GM12878 (cell line): ENCODE measurements at regions not wholly inside any gene's neighbourhood (a gene's known extent, or its start where the extent isn't known, plus 50 kb on each side); places are given as distances from the start of the nearest gene placed in this dataset.

Source experiments
- ATAC-seq: fragments of 200-7000 bp; cut with Tn5 transposase; 3 replicates; pipeline ENCODE4 v1.9.1; 2020; ENCODE audit warnings: mild to moderate bottlenecking, moderate library complexity
- BruUV-seq: library from RNA; stranded (reverse); fragments of 400-500 nt; replicated peaks from 2 replicates; lab custom pipeline; 2021; lab: Mats Ljungman, UMichigan
- CTCF ChIA-PET: fragments of 300-600 bp; sonication (Branson Sonifier 250); formaldehyde crosslinking; extraction: SDS; loops from one replicate; lab custom pipeline; 2021; ENCODE audit warnings: inconsistent platforms; lab: Yijun Ruan, JAX
- POLR2A ChIA-PET: fragments of 350-600 bp; formaldehyde crosslinking; extraction: SDS; loops from one replicate; lab custom pipeline; 2021; ENCODE audit warnings: inconsistent platforms; lab: Charles Lee
- RAD21 ChIA-PET: fragments of 300-600 bp; sonication (Branson Sonifier 250); formaldehyde crosslinking; loops from one replicate; lab custom pipeline; 2023; ENCODE audit warnings: antibody characterized with exemption; ENCODE audit not compliant: unreplicated experiment; lab: Charles Lee
- SMC1A ChIA-PET: fragments of 300-600 bp; sonication (Branson Sonifier 250); formaldehyde crosslinking; loops from one replicate; lab custom pipeline; 2023; ENCODE audit not compliant: unreplicated experiment, uncharacterized antibody; lab: Charles Lee
- DNase-seq: peaks from one replicate; pipeline ENCODE4 v3.0.0-alpha.2; 2011; ENCODE audit warnings: low read depth, low spot score
- FAIRE-seq: peaks from 3 replicates; lab custom pipeline; 2011; peaks lifted over from hg19 to GRCh38; lab: Jason Lieb, UNC
- H2AFZ ChIP-seq: 2 replicates; pipeline ENCODE4 v1.6.0; 2011; ENCODE audit warnings: low read depth, low read length, control low read depth; ENCODE audit not compliant: control insufficient read depth
- H3K27ac ChIP-seq: 2 replicates; pipeline ENCODE4 v1.5.1; 2011; ENCODE audit warnings: control low read depth; ENCODE audit not compliant: control insufficient read depth, insufficient read depth
- H3K27me3 ChIP-seq, 2 experiments: replicated peaks in 1 of 2; 2 replicates each; pipeline versions ENCODE4 v1.6.0 to v1.6.1; 2011; ENCODE audit warnings: low read length in 1 of 2; ENCODE audit not compliant: control insufficient read depth in 2 of 2, insufficient read depth in 2 of 2
- H3K36me3 ChIP-seq, 2 experiments: 2 replicates each; pipeline ENCODE4 v1.5.1; 2011; ENCODE audit warnings: low read length in 1 of 2; ENCODE audit not compliant: control insufficient read depth in 2 of 2, insufficient read depth in 2 of 2
- H3K4me1 ChIP-seq: 2 replicates; pipeline ENCODE4 v1.6.1; 2011; ENCODE audit warnings: mild to moderate bottlenecking, low read length, moderate library complexity, mixed read lengths; ENCODE audit not compliant: control insufficient read depth, insufficient read depth
- H3K4me2 ChIP-seq: 2 replicates; pipeline ENCODE4 v1.6.0; 2011; ENCODE audit warnings: control low read depth; ENCODE audit not compliant: control insufficient read depth, insufficient read depth
- H3K4me3 ChIP-seq: fragments of 200-600 bp; sonication (generic); 2 replicates; pipeline ENCODE4 v1.5.1; 2016
- H3K79me2 ChIP-seq: 2 replicates; pipeline ENCODE4 v1.6.0; 2011; ENCODE audit warnings: low read length; ENCODE audit not compliant: control insufficient read depth, insufficient read depth
- H3K9ac ChIP-seq: 2 replicates; pipeline ENCODE4 v1.8.0; 2011; ENCODE audit warnings: low read length, control low read depth, mixed read lengths; ENCODE audit not compliant: control insufficient read depth, insufficient read depth
- H3K9me3 ChIP-seq: replicated peaks from 3 replicates; pipeline ENCODE4 v1.5.1; 2011; ENCODE audit warnings: mild to moderate bottlenecking, low read length; ENCODE audit not compliant: control insufficient read depth, insufficient read depth
- H4K20me1 ChIP-seq: 2 replicates; pipeline ENCODE4 v1.6.0; 2011; ENCODE audit not compliant: control insufficient read depth, insufficient read depth
- BCL11A ChIP-seq: IDR thresholded peaks from 2 replicates; pipeline ENCODE4 v1.6.1; 2011; ENCODE audit warnings: low read depth, low read length
- BMI1 ChIP-seq: fragments of 450-650 bp; IDR thresholded peaks from 2 replicates; pipeline ENCODE4 v1.6.1; 2016; ENCODE audit warnings: mild to moderate bottlenecking, moderate library complexity, borderline replicate concordance
- CBX5 ChIP-seq: sonication (generic); IDR thresholded peaks from 2 replicates; pipeline ENCODE4 v1.6.1; 2016; ENCODE audit warnings: low read depth, moderate library complexity, mild to moderate bottlenecking, inconsistent platforms
- EGR1 ChIP-seq, 2 experiments: IDR thresholded peaks; 1 replicate in 1 of 2; 2 replicates in 1 of 2; pipeline ENCODE4 v1.6.1; 2011 to 2012; ENCODE audit warnings: low read depth in 2 of 2, low read length in 2 of 2, borderline replicate concordance in 1 of 2, mild to moderate bottlenecking in 1 of 2, moderate library complexity in 1 of 2
- GABPA ChIP-seq: IDR thresholded peaks from 2 replicates; pipeline ENCODE4 v1.6.1; 2014; ENCODE audit warnings: antibody characterized with exemption, low read depth, mild to moderate bottlenecking, inconsistent platforms
- HDAC6 ChIP-seq: fragments of 200-600 bp; sonication (generic); IDR thresholded peaks from one replicate; pipeline ENCODE4 v1.8.0; 2017; ENCODE audit warnings: antibody characterized with exemption; ENCODE audit not compliant: unreplicated experiment
- IKZF1 ChIP-seq: fragments of 450-650 bp; conservative IDR thresholded peaks from 2 replicates; pipeline ENCODE4 v1.6.1; 2017; ENCODE audit warnings: antibody characterized with exemption, mild to moderate bottlenecking
- IRF4 ChIP-seq: IDR thresholded peaks from 2 replicates; pipeline ENCODE4 v1.6.1; 2011; ENCODE audit warnings: low read depth, low read length
- KAT2A ChIP-seq: conservative IDR thresholded peaks from 2 replicates; pipeline ENCODE4 v1.6.1; 2011; ENCODE audit warnings: low read depth, low read length; ENCODE audit not compliant: control insufficient read depth
- LARP7 ChIP-seq: fragments of 450-650 bp; IDR thresholded peaks from 2 replicates; pipeline ENCODE4 v1.6.1; 2017; ENCODE audit warnings: mild to moderate bottlenecking
- MTA3 ChIP-seq: IDR thresholded peaks from 2 replicates; pipeline ENCODE4 v1.6.1; 2012; ENCODE audit warnings: low read length, inconsistent platforms, borderline replicate concordance
- NFIC ChIP-seq: IDR thresholded peaks from 2 replicates; pipeline ENCODE4 v1.6.1; 2012; ENCODE audit warnings: low read depth, mild to moderate bottlenecking, inconsistent platforms, low read length, moderate library complexity
- POU2F2 ChIP-seq: IDR thresholded peaks from 3 replicates; pipeline ENCODE4 v1.6.1; 2011; ENCODE audit warnings: low read depth, mild to moderate bottlenecking, low read length, borderline replicate concordance
- RBBP5 ChIP-seq: fragments of 200-600 bp; sonication (generic); conservative IDR thresholded peaks from 2 replicates; pipeline ENCODE4 v1.6.1; 2016
- RUNX3 ChIP-seq: IDR thresholded peaks from 2 replicates; pipeline ENCODE4 v1.6.1; 2012; ENCODE audit warnings: low read length, inconsistent platforms
- SMAD5 ChIP-seq: IDR thresholded peaks from 2 replicates; pipeline ENCODE4 v1.6.1; 2016; ENCODE audit warnings: antibody characterized with exemption, low read depth
- SMARCA5 ChIP-seq: fragments of 450-650 bp; IDR thresholded peaks from 2 replicates; pipeline ENCODE4 v1.6.1; 2017; ENCODE audit warnings: mild to moderate bottlenecking
- TARDBP ChIP-seq: IDR thresholded peaks from 2 replicates; pipeline ENCODE4 v1.6.1; 2016; ENCODE audit warnings: borderline replicate concordance
- ZNF24 ChIP-seq: fragments of 450-650 bp; IDR thresholded peaks from 2 replicates; pipeline ENCODE4 v1.6.1; 2017; ENCODE audit warnings: antibody characterized with exemption, mild to moderate bottlenecking
- ZZZ3 ChIP-seq: IDR thresholded peaks from 2 replicates; pipeline ENCODE4 v1.6.1; 2011; ENCODE audit warnings: low read depth; ENCODE audit not compliant: control insufficient read depth, insufficient read length
- WGBS: methylation state at CpG from one replicate; pipeline ENCODE4 v1.1.6; 2016; ENCODE audit warnings: low lambda C conversion rate; ENCODE audit not compliant: insufficient replicate concordance, insufficient coverage; ENCODE audit errors: missing lambda C conversion rate; 5-methylcytosine and 5-hydroxymethylcytosine counted together
- in situ Hi-C: fragments of 300-500 bp; cut with MboI; formaldehyde crosslinking; loops from 9 replicates; pipeline ENCODE4 v1.14.3; 2018; ENCODE audit warnings: mixed read lengths
- intact Hi-C: fragments of 100-400 bp; cut with micrococcal nuclease; formaldehyde crosslinking; loops from one replicate; pipeline ENCODE4 v1.14.2; 2022; ENCODE audit not compliant: unreplicated experiment
- TF ChIP-seq, protein P1 (sequence below): IDR thresholded peaks from 2 replicates; pipeline ENCODE4 v1.6.1; 2011; ENCODE audit warnings: borderline replicate concordance, low read depth, mild to moderate bottlenecking, moderate library complexity, mixed read lengths, low read length; ENCODE audit not compliant: insufficient read depth; ENCODE audit errors: extremely low read length

- no peak for ATAC-seq
- intact Hi-C loops (no loop called here), in situ Hi-C loops (no loop called here)
- CTCF ChIA-PET: interaction anchor here (0.6 to 1.4 kb wide), 2 partner anchors 98 to 128 kb away, joined by 3 to 5 read pairs; no protein-coding TSS in a partner anchor
- POLR2A ChIA-PET: no interaction called here
- no TSS peak for BruUV-seq
- 43% methylated on average over 2 of the region's 2 CpGs for WGBS
- Histone ChIP-seq H3K27ac (no peak overlapping the region), H3K4me3 (no peak overlapping the region), H3K4me1 (no peaks in the 10 kb centered on the region), H2AFZ (no peak overlapping the region), H3K4me2 (no peak overlapping the region), H3K9ac (no peak overlapping the region), H4K20me1 (no peaks in the 10 kb centered on the region), H3K36me3 (no peaks in the 10 kb centered on the region), H3K79me2 (no peaks in the 10 kb centered on the region)
- SMC1A ChIA-PET: no interaction called here
- RAD21 ChIA-PET: no interaction called here
- FAIRE-seq: no peak
- DNase-seq: no peak
- TF ChIP-seq BMI1: no peak
- no peak for TF ChIP-seq CBX5
- no peak for TF ChIP-seq SMARCA5
- TF ChIP-seq LARP7: no peak
- no peak for TF ChIP-seq IRF4
- TF ChIP-seq KAT2A: no peak
- TF ChIP-seq ZZZ3: no peak
- no peak for TF ChIP-seq SMAD5
- no peak for TF ChIP-seq IKZF1
- no peak for TF ChIP-seq HDAC6
- no peak for TF ChIP-seq RBBP5
- TF ChIP-seq, all 136 proteins: peak for 0
- Histone ChIP-seq H3K27me3 (no peaks in the 10 kb centered on the region; a peak in 1 of 4 replicates), H3K9me3 (no peaks in the 10 kb centered on the region)
Measured at GRCh38 chrX:13927175-13927574, 102.5 kb downstream of the GEMIN8 start.

DNA sequence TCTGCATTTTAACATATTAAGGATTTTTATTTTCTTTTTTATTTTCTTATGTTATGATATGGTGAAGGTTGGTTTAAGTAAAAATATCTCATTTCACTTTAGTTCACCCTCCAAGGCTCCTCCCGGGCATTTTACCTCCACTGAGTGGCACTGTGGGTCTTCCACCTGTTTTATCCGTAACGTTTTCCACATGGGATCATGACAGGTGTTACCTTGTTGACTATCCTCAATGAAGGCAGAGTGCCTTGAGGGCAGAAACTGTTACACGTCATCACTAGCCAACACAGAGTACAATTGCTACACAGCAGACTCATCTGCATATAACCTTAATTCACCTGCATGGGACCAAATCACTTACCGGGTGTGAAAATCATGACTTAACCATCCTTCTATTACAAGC lies 105.8 kb downstream of the GEMIN8 start:
- intact Hi-C loops: no loop called here
- no peak overlapping the region for H2AFZ ChIP-seq
- DNase-seq: no peak
- H3K4me2 ChIP-seq: no peak overlapping the region
- H3K27ac ChIP-seq: no peak overlapping the region
- WGBS: 50% methylated on average over 5 of the region's 5 CpGs
- no peaks in the 10 kb centered on the region for H3K36me3 ChIP-seq
- H3K27me3 ChIP-seq: no peaks in the 10 kb centered on the region; a peak in 1 of 4 replicates
- no peaks in the 10 kb centered on the region for H3K9me3 ChIP-seq
- ATAC-seq: no peak
- H3K4me1 ChIP-seq: no peaks in the 10 kb centered on the region
- no peak overlapping the region for H3K4me3 ChIP-seq
- BruUV-seq: no TSS peak
- no peaks in the 10 kb centered on the region for H4K20me1 ChIP-seq
- ChIA-PET RAD21 (interaction anchor here (1.3 kb wide), 1 partner anchor 108 kb away, joined by 4 read pairs; no protein-coding TSS in a partner anchor), POLR2A (no interaction called here), CTCF (no interaction called here), SMC1A (no interaction called here)
- no peaks in the 10 kb centered on the region for H3K79me2 ChIP-seq
- in situ Hi-C loops: no loop called here
- no peak for FAIRE-seq
- H3K9ac ChIP-seq: no peak overlapping the region
- TF ChIP-seq, protein P1, sequence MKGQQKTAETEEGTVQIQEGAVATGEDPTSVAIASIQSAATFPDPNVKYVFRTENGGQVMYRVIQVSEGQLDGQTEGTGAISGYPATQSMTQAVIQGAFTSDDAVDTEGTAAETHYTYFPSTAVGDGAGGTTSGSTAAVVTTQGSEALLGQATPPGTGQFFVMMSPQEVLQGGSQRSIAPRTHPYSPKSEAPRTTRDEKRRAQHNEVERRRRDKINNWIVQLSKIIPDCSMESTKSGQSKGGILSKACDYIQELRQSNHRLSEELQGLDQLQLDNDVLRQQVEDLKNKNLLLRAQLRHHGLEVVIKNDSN: no peak
- TF ChIP-seq TARDBP (no peak), POU2F2 (no peak), RBBP5 (no peak), EGR1 (IDR thresholded peaks at IDR 0.05; ENCODE audit: borderline replicate concordance in 1 of 2, low read depth in 2 of 2, low read length in 2 of 2) (no peak), ZNF24 (no peak), GABPA (no peak), RUNX3 (no peak), MTA3 (no peak), BCL11A (no peak), NFIC (no peak)
